Progenitor cell of endocrine pancreas (in vitro differentiated cells): ENCODE measurements at regions not wholly inside any gene's neighbourhood (a gene's known extent, or its start where the extent isn't known, plus 50 kb on each side); places are given as distances from the start of the nearest gene placed in this dataset.

Source experiments
- DNase-seq: peaks from one replicate; pipeline ENCODE4 v3.0.0; 2021; ENCODE audit warnings: low spot score; ENCODE audit not compliant: unreplicated experiment
- H3K27ac Mint-ChIP-seq: 2 replicates; pipeline ENCODE4 v1.8.0; 2021; ENCODE audit warnings: mild to moderate bottlenecking, moderate library complexity, mixed read lengths
- H3K27me3 Mint-ChIP-seq: 2 replicates; pipeline ENCODE4 v1.8.0; 2021; ENCODE audit warnings: mixed read lengths
- H3K36me3 Mint-ChIP-seq: 2 replicates; pipeline ENCODE4 v1.8.0; 2022; ENCODE audit warnings: mixed read lengths; ENCODE audit not compliant: insufficient read depth
- H3K4me1 Mint-ChIP-seq: 2 replicates; pipeline ENCODE4 v1.8.0; 2021; ENCODE audit warnings: low read depth, mixed read lengths
- H3K4me3 Mint-ChIP-seq: 2 replicates; pipeline ENCODE4 v1.8.0; 2021; ENCODE audit warnings: low read depth, mild to moderate bottlenecking, moderate library complexity, mixed read lengths
- H3K9me3 Mint-ChIP-seq: 2 replicates; pipeline ENCODE4 v1.8.0; 2021; ENCODE audit warnings: low read depth, mixed read lengths
- CTCF ChIP-seq: fragments of 200-600 bp; sonication (generic); IDR thresholded peaks from one replicate; pipeline ENCODE4 v1.5.0; 2021; ENCODE audit warnings: antibody characterized with exemption, mild to moderate bottlenecking; ENCODE audit not compliant: unreplicated experiment

GRCh38 chr4:10354746-10355145 is 102.5 kb downstream of the ZNF518B start:
- H3K36me3 Mint-ChIP-seq: no peaks in the 10 kb centered on the region
- H3K9me3 Mint-ChIP-seq: no peaks in the 10 kb centered on the region
- no peak overlapping the region for H3K4me3 Mint-ChIP-seq
- DNase-seq: no peak
- H3K27ac Mint-ChIP-seq: no peak overlapping the region
- H3K4me1 Mint-ChIP-seq: no peaks in the 10 kb centered on the region
- no peak for TF ChIP-seq CTCF
- peaks cover 7% of the 10 kb centered on the region for H3K27me3 Mint-ChIP-seq

GRCh38 chr4:10354225-10354624 is 103.0 kb downstream of the ZNF518B start:
- no peak for TF ChIP-seq CTCF
- Mint-ChIP-seq H3K36me3 (no peaks in the 10 kb centered on the region), H3K4me1 (no peaks in the 10 kb centered on the region), H3K27ac (no peak overlapping the region), H3K27me3 (peaks cover 7% of the 10 kb centered on the region), H3K4me3 (no peak overlapping the region), H3K9me3 (no peaks in the 10 kb centered on the region)
- DNase-seq: no peak

DNA sequence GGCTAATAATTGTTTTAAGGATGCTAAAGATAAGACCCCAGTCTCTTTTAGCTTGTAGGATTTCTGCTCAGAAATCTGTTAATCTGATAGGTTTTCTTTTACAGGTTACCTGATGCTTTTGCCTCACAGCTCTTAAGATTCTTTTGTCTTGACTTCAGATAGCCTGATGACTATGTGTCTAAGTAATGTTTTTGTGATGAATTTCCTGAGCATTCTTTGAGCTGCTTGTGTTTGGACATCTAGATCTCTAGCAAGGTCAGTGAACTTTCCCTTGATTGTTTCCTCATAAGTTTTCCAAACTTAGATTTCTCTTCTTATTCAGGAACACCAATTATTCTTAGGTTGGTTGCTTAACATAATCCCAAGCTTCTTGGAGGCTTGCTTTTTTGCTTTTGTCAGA is 104.1 kb downstream of the ZNF518B start:
- peaks cover 4% of the 10 kb centered on the region for H3K27me3 Mint-ChIP-seq
- H3K36me3 Mint-ChIP-seq: no peaks in the 10 kb centered on the region
- H3K9me3 Mint-ChIP-seq: no peaks in the 10 kb centered on the region
- TF ChIP-seq CTCF: no peak
- no peak overlapping the region for H3K4me3 Mint-ChIP-seq
- no peak for DNase-seq
- H3K4me1 Mint-ChIP-seq: no peaks in the 10 kb centered on the region
- no peak overlapping the region for H3K27ac Mint-ChIP-seq

DNA sequence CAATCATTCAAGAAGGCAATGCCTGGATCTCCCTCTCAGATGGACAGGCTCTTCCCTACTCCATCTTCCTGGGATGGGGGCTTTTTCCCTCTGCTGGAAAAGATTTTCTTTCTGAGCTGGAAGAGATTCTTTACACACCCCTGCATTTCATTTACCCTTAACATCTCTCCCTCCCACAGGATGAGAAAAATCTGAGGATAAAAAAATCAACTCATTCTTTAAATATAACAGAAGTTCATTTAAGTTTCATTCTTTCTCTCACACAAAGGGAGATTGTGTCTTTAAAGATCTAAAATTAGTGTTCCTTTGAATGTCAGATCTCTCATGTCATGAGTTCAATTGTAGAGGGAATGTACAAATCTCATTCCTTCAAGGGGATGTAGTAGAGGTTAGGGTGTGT is 109.0 kb downstream of the ZNF518B start:
- no peak for TF ChIP-seq CTCF
- no peaks in the 10 kb centered on the region for H3K36me3 Mint-ChIP-seq
- H3K9me3 Mint-ChIP-seq: no peaks in the 10 kb centered on the region
- DNase-seq: no peak
- H3K4me1 Mint-ChIP-seq: no peaks in the 10 kb centered on the region
- H3K27me3 Mint-ChIP-seq: no peaks in the 10 kb centered on the region
- H3K4me3 Mint-ChIP-seq: no peak overlapping the region
- no peak overlapping the region for H3K27ac Mint-ChIP-seq

DNA sequence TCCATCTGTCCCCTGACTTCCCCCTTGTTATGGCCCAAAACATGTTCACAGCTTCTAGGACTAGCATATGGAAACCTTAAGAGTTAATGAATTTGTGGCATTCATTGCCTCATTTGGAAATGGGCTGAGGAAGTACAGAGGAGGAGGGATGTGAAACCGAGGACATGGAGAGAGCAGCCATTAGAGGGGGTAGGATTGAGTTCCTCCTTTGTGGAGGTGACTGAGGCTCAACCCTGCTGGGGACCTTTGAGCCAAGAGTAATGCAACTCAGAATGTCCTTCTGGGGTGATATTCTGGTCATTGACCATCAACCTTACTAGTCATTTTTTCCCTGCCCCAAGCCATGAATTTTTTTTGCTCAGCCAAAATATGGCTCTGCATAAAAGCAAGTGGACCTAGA is 109.4 kb downstream of the ZNF518B start:
- Mint-ChIP-seq H3K9me3 (no peaks in the 10 kb centered on the region), H3K27me3 (no peaks in the 10 kb centered on the region), H3K27ac (no peak overlapping the region), H3K4me1 (no peaks in the 10 kb centered on the region), H3K36me3 (no peaks in the 10 kb centered on the region), H3K4me3 (no peak overlapping the region)
- TF ChIP-seq CTCF: no peak
- no peak for DNase-seq
